A673 (cell line): ENCODE measurements at regions not wholly inside any gene's neighbourhood (a gene's known extent, or its start where the extent isn't known, plus 50 kb on each side); places are given as distances from the start of the nearest gene placed in this dataset.

Experiments used
- BruUV-seq: library from RNA; stranded (reverse); fragments of 400-500 nt; replicated peaks from 2 replicates; lab custom pipeline; 2021; lab: Mats Ljungman, UMichigan
- CTCF ChIA-PET: fragments of 300-600 bp; sonication (Branson Sonifier 250); formaldehyde crosslinking; loops from one replicate; lab custom pipeline; 2022; ENCODE audit warnings: antibody characterized with exemption; lab: Charles Lee
- POLR2A ChIA-PET: fragments of 300-600 bp; sonication (Branson Sonifier 250); formaldehyde crosslinking; loops from one replicate; lab custom pipeline; 2022; ENCODE audit warnings: antibody characterized with exemption; ENCODE audit not compliant: low non-redundant PET; lab: Charles Lee
- DNase-seq: peaks from one replicate; pipeline ENCODE4 v3.0.0-alpha.2; 2015; ENCODE audit warnings: low spot score
- H3K27ac ChIP-seq: fragments of 200-600 bp; sonication (generic); 2 replicates; pipeline ENCODE4 v1.5.1; 2016; ENCODE audit warnings: mixed run types, low read depth, mild to moderate bottlenecking, mixed read lengths, antibody characterized with exemption, low read length; ENCODE audit not compliant: poor library complexity, severe bottlenecking
- H3K27me3 ChIP-seq: fragments of 200-600 bp; sonication (generic); replicated peaks from 2 replicates; pipeline ENCODE4 v1.6.1; 2017; ENCODE audit warnings: mixed run types, low read depth, mild to moderate bottlenecking, mixed read lengths, antibody characterized with exemption, low read length; ENCODE audit not compliant: insufficient read depth, poor library complexity
- H3K36me3 ChIP-seq: fragments of 200-600 bp; sonication (generic); 2 replicates; pipeline ENCODE4 v1.6.1; 2016; ENCODE audit warnings: mixed run types, mild to moderate bottlenecking, mixed read lengths, antibody characterized with exemption, low read length; ENCODE audit not compliant: insufficient read depth, poor library complexity, severe bottlenecking
- H3K4me1 ChIP-seq: fragments of 200-600 bp; sonication (generic); 2 replicates; pipeline ENCODE4 v1.6.1; 2017; ENCODE audit warnings: mixed run types, mild to moderate bottlenecking, mixed read lengths, antibody characterized with exemption, low read length; ENCODE audit not compliant: insufficient read depth, poor library complexity, severe bottlenecking
- H3K4me3 ChIP-seq: fragments of 200-600 bp; sonication (generic); 2 replicates; pipeline ENCODE4 v1.5.1; 2016; ENCODE audit warnings: low read depth, mixed run types, mild to moderate bottlenecking, mixed read lengths, low read length; ENCODE audit not compliant: poor library complexity, severe bottlenecking
- H3K9me3 ChIP-seq: fragments of 200-600 bp; sonication (generic); 2 replicates; pipeline ENCODE4 v1.6.1; 2016; ENCODE audit warnings: mixed run types, low read depth, mild to moderate bottlenecking, mixed read lengths, antibody characterized with exemption, low read length; ENCODE audit not compliant: poor library complexity, severe bottlenecking
- CTCF ChIP-seq: fragments of 300-800, 200-600 bp; sonication (generic); conservative IDR thresholded peaks from 2 replicates; pipeline ENCODE4 v1.5.1; 2017; ENCODE audit warnings: low read depth, mild to moderate bottlenecking, antibody characterized with exemption, low read length, moderate library complexity, mixed read lengths
- EZH2 ChIP-seq: fragments of 200-600 bp; sonication (generic); IDR thresholded peaks from 2 replicates; pipeline ENCODE4 v1.6.1; 2017; ENCODE audit warnings: borderline replicate concordance, low read depth, mild to moderate bottlenecking, mixed read lengths, antibody characterized with exemption, low read length; ENCODE audit not compliant: poor library complexity, severe bottlenecking
- intact Hi-C: fragments of 100-400 bp; cut with micrococcal nuclease; formaldehyde crosslinking; loops from one replicate; pipeline ENCODE4 v1.10.0; 2022; ENCODE audit not compliant: unreplicated experiment

DNA sequence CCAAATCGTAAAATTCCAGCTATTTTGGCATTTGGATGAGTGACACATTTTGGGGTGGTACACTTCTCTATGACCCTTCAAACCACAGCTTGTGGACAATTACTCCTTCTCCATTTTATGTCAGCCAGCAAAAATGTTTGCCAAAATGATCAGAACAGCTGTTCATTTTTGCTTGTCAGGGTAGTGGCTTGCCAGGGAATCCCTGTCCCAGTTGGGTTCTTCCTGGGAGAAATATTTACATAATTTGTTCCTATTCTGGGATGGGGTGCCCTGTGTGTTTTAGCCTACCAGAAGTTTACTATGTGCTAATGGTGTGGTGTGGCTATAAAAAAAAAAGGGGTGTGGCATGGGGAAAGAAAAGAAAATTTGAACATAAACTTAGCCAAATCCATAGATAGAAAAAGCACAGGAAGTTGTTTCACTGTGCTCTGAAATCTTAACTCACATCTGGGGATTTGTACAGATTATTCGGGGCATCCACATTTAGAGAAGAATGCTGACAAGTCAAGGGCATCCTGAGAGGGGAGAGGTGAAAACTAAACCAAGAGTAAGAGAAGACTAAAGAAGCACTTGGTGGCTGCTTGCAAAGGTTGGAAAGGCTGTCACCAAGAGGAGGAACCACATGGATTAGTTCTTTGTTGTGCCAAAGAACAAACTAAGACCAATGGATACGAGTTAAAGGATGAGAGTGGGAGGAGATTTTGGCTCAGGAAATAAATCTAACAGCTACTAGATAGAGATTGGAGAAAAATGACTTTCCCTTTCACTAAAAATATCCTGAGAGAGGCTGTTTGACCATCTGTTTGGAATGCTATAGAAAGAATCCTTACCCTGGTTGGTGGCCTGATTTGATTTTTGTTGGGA is 55.2 kb upstream of the RBM24 start:
- peaks cover 5% of the 10 kb centered on the region for H3K4me1 ChIP-seq
- TF ChIP-seq CTCF (no peak), EZH2 (no peak)
- H3K36me3 ChIP-seq, result no peaks in the 10 kb centered on the region
- H3K27me3 ChIP-seq, result no peaks in the 10 kb centered on the region
- no peak overlapping the region for H3K4me3 ChIP-seq
- no peak overlapping the region for H3K27ac ChIP-seq
- CTCF ChIA-PET, result no interaction called here
- BruUV-seq, result no TSS peak
- DNase-seq, result no peak
- H3K9me3 ChIP-seq, result no peaks in the 10 kb centered on the region
- POLR2A ChIA-PET, result no interaction called here
- intact Hi-C loops, result no loop called here

DNA sequence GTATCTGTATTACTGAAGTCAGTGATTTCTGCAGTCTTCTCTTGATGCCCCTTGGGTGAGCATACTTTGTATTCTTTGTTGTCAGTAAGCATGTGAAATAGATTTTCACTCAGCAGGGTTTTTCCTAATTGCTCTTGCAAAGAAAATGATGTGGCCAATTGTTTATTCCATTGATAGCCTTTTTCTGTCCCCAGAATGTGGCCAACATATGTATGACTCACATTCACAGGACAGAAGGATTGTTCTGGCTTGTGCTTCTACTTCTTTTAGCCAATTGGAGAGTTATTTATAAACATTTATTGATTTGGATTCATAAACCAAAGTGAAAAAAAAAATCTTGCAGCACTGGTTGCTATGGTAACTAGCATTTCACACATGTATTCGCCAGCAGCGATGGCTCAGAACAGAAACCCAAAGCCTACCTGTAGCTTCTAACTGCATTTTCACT is 54.4 kb upstream of the RBM24 start:
- no peak overlapping the region for H3K4me3 ChIP-seq
- TF ChIP-seq EZH2 (no peak), CTCF (no peak)
- intact Hi-C loops, result no loop called here
- peaks cover 5% of the 10 kb centered on the region for H3K4me1 ChIP-seq
- POLR2A ChIA-PET, result no interaction called here
- H3K27ac ChIP-seq, result no peak overlapping the region
- CTCF ChIA-PET, result no interaction called here
- no peaks in the 10 kb centered on the region for H3K36me3 ChIP-seq
- no peaks in the 10 kb centered on the region for H3K27me3 ChIP-seq
- peak; percentile 34 for DNase-seq
- H3K9me3 ChIP-seq, result no peaks in the 10 kb centered on the region
- BruUV-seq, result no TSS peak

DNA sequence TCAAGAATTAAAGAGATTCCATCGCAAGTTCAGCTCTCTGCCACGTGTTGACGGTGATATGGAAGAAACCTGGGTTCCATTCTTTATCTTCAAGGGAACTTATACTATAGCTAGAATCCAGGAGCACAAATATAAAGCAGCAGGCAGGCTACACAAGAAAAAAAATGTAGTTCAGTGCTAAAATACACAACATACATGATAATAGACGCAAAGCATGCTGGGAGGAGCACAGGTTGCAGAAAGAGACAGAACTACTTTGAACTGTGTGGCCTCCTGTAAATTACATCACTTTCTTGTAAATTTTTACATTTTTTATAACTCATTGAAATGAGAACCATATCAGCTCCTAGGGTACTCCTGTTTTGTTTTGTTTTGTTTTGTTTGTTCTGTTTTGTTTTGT is 53.8 kb upstream of the RBM24 start:
- CTCF ChIA-PET, result no interaction called here
- no TSS peak for BruUV-seq

More for the DNA sequence above, 53.8 kb upstream of the RBM24 start:
- intact Hi-C loops, result no loop called here
- H3K27me3 ChIP-seq, result no peaks in the 10 kb centered on the region
- H3K4me3 ChIP-seq, result no peak overlapping the region
- no peak overlapping the region for H3K27ac ChIP-seq
- POLR2A ChIA-PET, result no interaction called here
- no peak for DNase-seq
- TF ChIP-seq EZH2 (no peak), CTCF (no peak)
- H3K36me3 ChIP-seq, result no peaks in the 10 kb centered on the region
- H3K4me1 ChIP-seq, result peaks cover 5% of the 10 kb centered on the region
- no peaks in the 10 kb centered on the region for H3K9me3 ChIP-seq
